HG02642 (cell line): ENCODE measurements at regions not wholly inside any gene's neighbourhood (a gene's known extent, or its start where the extent isn't known, plus 50 kb on each side); places are given as distances from the start of the nearest gene placed in this dataset.

Source experiments
- ATAC-seq: cut with Tn5 transposase; IDR thresholded peaks from one replicate; pipeline ENCODE4 v1.9.1; 2021; ENCODE audit warnings: mild to moderate bottlenecking; ENCODE audit not compliant: unreplicated experiment, poor library complexity

- ATAC-seq: no peak
Observed at GRCh38 chr4:123996718-123997510, 600.3 kb downstream of the SPRY1 start.

GRCh38 chr4:123997776-123998449, 601.3 kb downstream of the SPRY1 start:
- ATAC-seq: no peak

GRCh38 chr4:124000233-124000632, 603.6 kb downstream of the SPRY1 start:
- no peak for ATAC-seq

GRCh38 chr4:124015766-124016165, 619.2 kb downstream of the SPRY1 start:
- ATAC-seq: no peak

- ATAC-seq: no peak
Observed at GRCh38 chr4:124017185-124017785, 620.7 kb downstream of the SPRY1 start.

- ATAC-seq: peak; percentile 100
Observed at GRCh38 chr4:124018383-124019317, 622.1 kb downstream of the SPRY1 start.

- no peak for ATAC-seq
Observed at GRCh38 chr4:124019749-124020549, 623.4 kb downstream of the SPRY1 start.

- no peak for ATAC-seq
Observed at GRCh38 chr4:124025000-124025399, 628.4 kb downstream of the SPRY1 start.

- ATAC-seq: no peak
Observed at GRCh38 chr4:124025428-124025827, 628.8 kb downstream of the SPRY1 start.

- no peak for ATAC-seq
Observed at GRCh38 chr4:124028182-124028581, 631.6 kb downstream of the SPRY1 start.

GRCh38 chr4:124030147-124030546, 633.6 kb downstream of the SPRY1 start:
- ATAC-seq: no peak

- no peak for ATAC-seq
Observed at GRCh38 chr4:124032035-124032434, 635.4 kb downstream of the SPRY1 start.

GRCh38 chr4:124035364-124036041, 638.9 kb downstream of the SPRY1 start:
- ATAC-seq: no peak

GRCh38 chr4:124037236-124037635, 640.6 kb downstream of the SPRY1 start:
- no peak for ATAC-seq

- ATAC-seq: no peak
Observed at GRCh38 chr4:124044330-124044729, 647.7 kb downstream of the SPRY1 start.

- no peak for ATAC-seq
Observed at GRCh38 chr4:124044867-124045266, 648.3 kb downstream of the SPRY1 start.

GRCh38 chr4:124046190-124046589, 649.6 kb downstream of the SPRY1 start:
- ATAC-seq: no peak

GRCh38 chr4:124053872-124054538, 657.4 kb downstream of the SPRY1 start:
- ATAC-seq: no peak
